Loucy (cell line): ENCODE measurements at regions not wholly inside any gene's neighbourhood (a gene's known extent, or its start where the extent isn't known, plus 50 kb on each side); places are given as distances from the start of the nearest gene placed in this dataset.

Source experiments
- H2AFZ ChIP-seq: fragments of 200-600 bp; sonication (generic); 2 replicates; pipeline ENCODE4 v1.6.0; 2016; ENCODE audit warnings: antibody characterized with exemption, mild to moderate bottlenecking, low read length, moderate library complexity
- H3F3A ChIP-seq: fragments of 200-600 bp; 2 replicates; pipeline ENCODE4 v1.6.0; 2016; ENCODE audit warnings: antibody characterized with exemption, low read depth, mild to moderate bottlenecking
- H3K27me3 ChIP-seq: fragments of 200-600 bp; sonication (generic); 2 replicates; pipeline ENCODE4 v1.6.1; 2014; ENCODE audit warnings: low read length, mild to moderate bottlenecking; ENCODE audit not compliant: insufficient read depth, poor library complexity, severe bottlenecking
- H3K36me3 ChIP-seq: fragments of 200-600 bp; sonication (generic); 2 replicates; pipeline ENCODE4 v1.6.1; 2016; ENCODE audit warnings: low read length; ENCODE audit not compliant: insufficient read depth
- H3K4me1 ChIP-seq: fragments of 200-600 bp; sonication (generic); 2 replicates; pipeline ENCODE4 v1.5.1; 2014; ENCODE audit warnings: low read length, mild to moderate bottlenecking; ENCODE audit not compliant: insufficient read depth, poor library complexity, severe bottlenecking
- H3K4me2 ChIP-seq: fragments of 200-600 bp; sonication (generic); 2 replicates; pipeline ENCODE4 v1.6.0; 2014; ENCODE audit warnings: antibody characterized with exemption, low read length, low read depth, mild to moderate bottlenecking; ENCODE audit not compliant: poor library complexity, severe bottlenecking
- H3K4me3 ChIP-seq: fragments of 200-600 bp; sonication (generic); 2 replicates; pipeline ENCODE4 v1.5.1; 2014; ENCODE audit warnings: low read length, mild to moderate bottlenecking, mixed read lengths; ENCODE audit not compliant: poor library complexity, severe bottlenecking
- H3K79me2 ChIP-seq: fragments of 200-600 bp; sonication (generic); 2 replicates; pipeline ENCODE4 v1.6.1; 2014; ENCODE audit warnings: low read length; ENCODE audit not compliant: insufficient read depth
- H3K9ac ChIP-seq: fragments of 200-600 bp; sonication (generic); 2 replicates; pipeline ENCODE4 v1.6.0; 2014; ENCODE audit warnings: mild to moderate bottlenecking, low read depth, low read length, moderate library complexity; ENCODE audit not compliant: poor library complexity, severe bottlenecking
- H3K9me2 ChIP-seq: fragments of 200-600 bp; sonication (generic); replicated peaks from 2 replicates; pipeline ENCODE4 v1.6.1; 2016; ENCODE audit warnings: low read depth, low read length, mixed read lengths
- H3K9me3 ChIP-seq: fragments of 200-600 bp; sonication (generic); 2 replicates; pipeline ENCODE4 v1.6.1; 2014; ENCODE audit warnings: mild to moderate bottlenecking, antibody characterized with exemption, low read length, low read depth; ENCODE audit not compliant: insufficient read depth
- H4K20me1 ChIP-seq: fragments of 200-600 bp; sonication (generic); 2 replicates; pipeline ENCODE4 v1.6.0; 2014; ENCODE audit warnings: antibody characterized with exemption, low read length, mild to moderate bottlenecking; ENCODE audit not compliant: insufficient read depth, poor library complexity, severe bottlenecking
- EZH2phosphoT487 ChIP-seq: fragments of 200-600 bp; IDR thresholded peaks from 2 replicates; pipeline ENCODE4 v1.6.1; 2018; ENCODE audit warnings: antibody characterized with exemption, mild to moderate bottlenecking, moderate library complexity, borderline replicate concordance
- TF ChIP-seq, protein P1 (sequence below): fragments of 200-600 bp; sonication (generic); conservative IDR thresholded peaks from 2 replicates; pipeline ENCODE4 v1.5.1; 2014; ENCODE audit warnings: mild to moderate bottlenecking, antibody characterized with exemption, low read length

DNA sequence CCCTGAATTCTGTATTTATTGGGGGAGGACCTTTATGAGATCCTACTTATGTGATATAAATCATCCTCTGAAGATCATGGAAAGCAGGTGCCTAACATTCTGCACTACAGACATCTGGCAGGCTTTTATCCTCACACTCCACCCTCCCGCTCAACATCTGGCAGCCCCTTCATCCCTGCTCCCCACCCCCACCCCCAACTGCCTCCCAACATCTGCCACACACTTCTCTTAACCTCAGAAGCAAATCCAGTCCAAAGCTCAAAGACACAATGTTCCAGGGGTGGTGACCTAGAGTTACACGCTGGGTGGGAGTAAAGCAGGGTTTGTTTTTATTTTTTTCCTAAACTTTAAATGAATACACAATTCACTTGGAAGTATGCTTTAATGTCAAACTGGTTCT lies 184.5 kb upstream of the ATP11B start:
- Histone ChIP-seq H3K9me2 (no peaks in the 10 kb centered on the region), H3F3A (no peaks in the 10 kb centered on the region), H3K36me3 (no peaks in the 10 kb centered on the region), H3K4me2 (no peak overlapping the region), H3K27me3 (no peaks in the 10 kb centered on the region), H3K4me3 (no peak overlapping the region), H3K9me3 (no peaks in the 10 kb centered on the region), H2AFZ (no peak overlapping the region), H4K20me1 (no peaks in the 10 kb centered on the region), H3K9ac (no peak overlapping the region), H3K79me2 (no peaks in the 10 kb centered on the region), H3K4me1 (no peaks in the 10 kb centered on the region)
- TF ChIP-seq, protein P1, sequence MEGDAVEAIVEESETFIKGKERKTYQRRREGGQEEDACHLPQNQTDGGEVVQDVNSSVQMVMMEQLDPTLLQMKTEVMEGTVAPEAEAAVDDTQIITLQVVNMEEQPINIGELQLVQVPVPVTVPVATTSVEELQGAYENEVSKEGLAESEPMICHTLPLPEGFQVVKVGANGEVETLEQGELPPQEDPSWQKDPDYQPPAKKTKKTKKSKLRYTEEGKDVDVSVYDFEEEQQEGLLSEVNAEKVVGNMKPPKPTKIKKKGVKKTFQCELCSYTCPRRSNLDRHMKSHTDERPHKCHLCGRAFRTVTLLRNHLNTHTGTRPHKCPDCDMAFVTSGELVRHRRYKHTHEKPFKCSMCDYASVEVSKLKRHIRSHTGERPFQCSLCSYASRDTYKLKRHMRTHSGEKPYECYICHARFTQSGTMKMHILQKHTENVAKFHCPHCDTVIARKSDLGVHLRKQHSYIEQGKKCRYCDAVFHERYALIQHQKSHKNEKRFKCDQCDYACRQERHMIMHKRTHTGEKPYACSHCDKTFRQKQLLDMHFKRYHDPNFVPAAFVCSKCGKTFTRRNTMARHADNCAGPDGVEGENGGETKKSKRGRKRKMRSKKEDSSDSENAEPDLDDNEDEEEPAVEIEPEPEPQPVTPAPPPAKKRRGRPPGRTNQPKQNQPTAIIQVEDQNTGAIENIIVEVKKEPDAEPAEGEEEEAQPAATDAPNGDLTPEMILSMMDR, result no peak
- no peak for TF ChIP-seq EZH2phosphoT487

DNA sequence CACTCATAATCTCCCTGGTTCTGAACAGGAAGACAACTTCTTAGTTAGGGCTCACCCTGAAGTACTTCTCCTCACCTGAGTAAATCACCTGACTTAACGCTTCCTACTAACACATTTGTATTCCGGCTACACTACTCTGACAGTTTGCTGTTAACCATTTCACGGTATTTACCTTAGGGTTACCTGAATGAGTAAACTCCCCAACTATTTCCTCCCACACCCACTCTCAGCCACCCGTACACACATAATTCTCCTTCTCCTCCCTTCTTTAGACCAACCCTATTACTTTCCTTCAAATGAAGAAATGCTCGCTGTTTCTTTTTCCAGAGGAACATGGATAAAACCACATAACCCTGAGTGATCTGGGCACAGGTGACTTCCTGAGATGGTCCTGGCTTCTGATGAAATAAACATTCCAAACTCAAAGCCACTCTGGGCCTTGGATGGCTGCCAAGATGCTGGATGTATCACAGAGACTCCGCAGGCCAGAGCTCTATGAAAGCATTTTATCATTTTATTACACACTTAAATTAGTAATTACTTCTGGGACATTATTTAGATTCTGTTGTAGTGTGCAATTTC lies 183.6 kb upstream of the ATP11B start:
- H3K4me2 ChIP-seq, result no peak overlapping the region
- no peaks in the 10 kb centered on the region for H3K27me3 ChIP-seq
- TF ChIP-seq, protein P1, result no peak
- TF ChIP-seq EZH2phosphoT487, result no peak

DNA sequence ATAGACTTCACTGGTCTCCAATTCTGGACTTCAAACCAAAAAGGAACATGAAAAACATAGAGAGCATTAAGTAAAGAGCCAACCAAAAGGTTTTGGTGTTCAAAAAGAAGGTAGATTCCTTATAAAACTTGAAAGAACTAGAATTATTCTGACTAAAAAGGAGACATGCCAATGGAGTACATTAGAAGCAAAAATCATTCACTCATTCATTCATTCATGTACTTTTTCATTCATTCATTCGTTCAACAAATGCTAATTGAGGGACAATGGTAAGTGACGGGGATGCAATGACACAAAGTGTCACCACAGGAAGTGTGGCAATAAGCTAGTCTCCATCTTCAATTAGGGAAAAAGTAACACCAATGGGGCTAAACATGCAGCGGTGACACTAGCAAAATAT lies 181.0 kb upstream of the ATP11B start:
- no peak overlapping the region for H3K9ac ChIP-seq

More for the DNA sequence above, 183.6 kb upstream of the ATP11B start:
- Histone ChIP-seq H3K4me3 (no peak overlapping the region), H3K9me3 (no peaks in the 10 kb centered on the region), H3K9me2 (no peaks in the 10 kb centered on the region), H3K4me1 (no peaks in the 10 kb centered on the region), H3K36me3 (no peaks in the 10 kb centered on the region), H3K9ac (no peak overlapping the region), H2AFZ (no peak overlapping the region), H3F3A (no peaks in the 10 kb centered on the region), H3K79me2 (no peaks in the 10 kb centered on the region), H4K20me1 (no peaks in the 10 kb centered on the region)

More for the DNA sequence above, 181.0 kb upstream of the ATP11B start:
- no peaks in the 10 kb centered on the region for H3K36me3 ChIP-seq
- no peaks in the 10 kb centered on the region for H3K79me2 ChIP-seq
- no peak for TF ChIP-seq EZH2phosphoT487
- TF ChIP-seq, protein P1, result no peak
- no peak overlapping the region for H2AFZ ChIP-seq
- no peaks in the 10 kb centered on the region for H3K9me2 ChIP-seq
- H3K4me2 ChIP-seq, result no peak overlapping the region
- H4K20me1 ChIP-seq, result no peaks in the 10 kb centered on the region
- no peak overlapping the region for H3K4me3 ChIP-seq
- no peaks in the 10 kb centered on the region for H3F3A ChIP-seq
- no peaks in the 10 kb centered on the region for H3K9me3 ChIP-seq
- no peaks in the 10 kb centered on the region for H3K27me3 ChIP-seq
- no peaks in the 10 kb centered on the region for H3K4me1 ChIP-seq
